Hepatocyte (in vitro differentiated cells): ENCODE measurements at regions not wholly inside any gene's neighbourhood (a gene's known extent, or its start where the extent isn't known, plus 50 kb on each side); places are given as distances from the start of the nearest gene placed in this dataset.
A peak's percentile ranks its signal among the peaks of the same experiment; 100 is the strongest.
"Not testable (repeated sequence)": the region's sequence is repeated elsewhere in the genome, so short reads cannot be mapped to it uniquely, and the experiment has no call there.

ENCODE experiments used
- DNase-seq: peaks from one replicate; pipeline ENCODE4 v3.0.0-alpha.2; 2016; ENCODE audit warnings: low spot score
- H2AFZ ChIP-seq: fragments of 200-600 bp; sonication (generic); 2 replicates; pipeline ENCODE4 v1.6.0; 2016; ENCODE audit warnings: antibody characterized with exemption, mild to moderate bottlenecking
- H3K27ac ChIP-seq: fragments of 200-600 bp; sonication (generic); 2 replicates; pipeline ENCODE4 v1.5.1; 2016; ENCODE audit warnings: mild to moderate bottlenecking
- H3K27me3 ChIP-seq: fragments of 200-600 bp; sonication (generic); 2 replicates; pipeline ENCODE4 v1.6.1; 2016
- H3K36me3 ChIP-seq: fragments of 200-600 bp; sonication (generic); replicated peaks from 2 replicates; pipeline ENCODE4 v1.5.1; 2016; ENCODE audit warnings: low read depth; ENCODE audit not compliant: insufficient read depth
- H3K4me1 ChIP-seq: fragments of 200-600 bp; sonication (generic); 2 replicates; pipeline ENCODE4 v1.5.1; 2016; ENCODE audit warnings: mild to moderate bottlenecking, moderate library complexity; ENCODE audit not compliant: insufficient read depth
- H3K4me2 ChIP-seq: fragments of 200-600 bp; sonication (generic); 2 replicates; pipeline ENCODE4 v1.6.0; 2016
- H3K4me3 ChIP-seq: fragments of 200-600 bp; sonication (generic); 2 replicates; pipeline ENCODE4 v1.5.1; 2016; ENCODE audit warnings: mild to moderate bottlenecking
- H3K79me2 ChIP-seq: fragments of 200-600 bp; sonication (generic); 2 replicates; pipeline ENCODE4 v1.6.0; 2017; ENCODE audit warnings: mild to moderate bottlenecking
- H3K9me2 ChIP-seq: fragments of 200-600 bp; sonication (generic); replicated peaks from 2 replicates; pipeline ENCODE4 v1.6.0; 2017; ENCODE audit warnings: mild to moderate bottlenecking; ENCODE audit not compliant: insufficient read depth
- H3K9me3 ChIP-seq: fragments of 200-600 bp; sonication (generic); 2 replicates; pipeline ENCODE4 v1.5.1; 2016; ENCODE audit warnings: low read depth, mild to moderate bottlenecking
- H4K20me1 ChIP-seq: fragments of 200-600 bp; sonication (generic); 2 replicates; pipeline ENCODE4 v1.6.0; 2016; ENCODE audit warnings: mild to moderate bottlenecking; ENCODE audit not compliant: insufficient read depth, poor library complexity, severe bottlenecking
- CTCF ChIP-seq: fragments of 200-600 bp; sonication (generic); IDR thresholded peaks from 2 replicates; pipeline ENCODE4 v1.5.1; 2016; ENCODE audit warnings: antibody characterized with exemption, mild to moderate bottlenecking; ENCODE audit not compliant: poor library complexity
- EZH2 ChIP-seq: fragments of 200-600 bp; sonication (generic); IDR thresholded peaks from 2 replicates; pipeline ENCODE4 v1.6.1; 2016; ENCODE audit warnings: antibody characterized with exemption, mild to moderate bottlenecking, borderline replicate concordance
- EZH2phosphoT487 ChIP-seq: fragments of 200-600 bp; sonication (generic); IDR thresholded peaks from one replicate; pipeline ENCODE4 v1.6.1; 2018; ENCODE audit warnings: antibody characterized with exemption, mild to moderate bottlenecking, low read depth, moderate library complexity; ENCODE audit not compliant: unreplicated experiment, severe bottlenecking
- WGBS: methylation state at CpG from one replicate; pipeline ENCODE4 v1.1.6; 2016; ENCODE audit warnings: low lambda C conversion rate; ENCODE audit errors: missing lambda C conversion rate; 5-methylcytosine and 5-hydroxymethylcytosine counted together

- H3K4me2 ChIP-seq, result no peak overlapping the region
- peak overlapping the region; percentile 60 for H3K27ac ChIP-seq
These were observed 378.0 kb upstream of the PODXL start for GRCh38 chr7:131934452-131934851.

GRCh38 chr7:131933751-131934289 lies 377.4 kb upstream of the PODXL start:
- no peak overlapping the region for H2AFZ ChIP-seq
- H3K27me3 ChIP-seq, result peaks cover 4% of the 10 kb centered on the region
- no peaks in the 10 kb centered on the region for H3K4me1 ChIP-seq
- H3K4me3 ChIP-seq, result no peak overlapping the region
- TF ChIP-seq EZH2phosphoT487 (no peak), EZH2 (no peak), CTCF (no peak)
- H3K4me2 ChIP-seq, result no peak overlapping the region
- no peaks in the 10 kb centered on the region for H3K9me3 ChIP-seq
- no peak for DNase-seq
- no peaks in the 10 kb centered on the region for H3K9me2 ChIP-seq
- no peaks in the 10 kb centered on the region for H4K20me1 ChIP-seq
- H3K79me2 ChIP-seq, result no peaks in the 10 kb centered on the region
- WGBS, result 80% methylated on average over 6 of the region's 6 CpGs
- H3K36me3 ChIP-seq, result no peaks in the 10 kb centered on the region
- no peak overlapping the region for H3K27ac ChIP-seq

More at GRCh38 chr7:131934452-131934851, 378.0 kb upstream of the PODXL start:
- H2AFZ ChIP-seq, result no peak overlapping the region
- peak; percentile 22 for DNase-seq
- H3K9me3 ChIP-seq, result no peaks in the 10 kb centered on the region
- no peaks in the 10 kb centered on the region for H3K36me3 ChIP-seq
- H3K79me2 ChIP-seq, result no peaks in the 10 kb centered on the region
- no peaks in the 10 kb centered on the region for H3K4me1 ChIP-seq
- H4K20me1 ChIP-seq, result no peaks in the 10 kb centered on the region
- 39% methylated on average over 3 of the region's 3 CpGs for WGBS
- TF ChIP-seq EZH2 (no peak), EZH2phosphoT487 (no peak)
- H3K4me3 ChIP-seq, result no peak overlapping the region
- H3K9me2 ChIP-seq, result no peaks in the 10 kb centered on the region
- H3K27me3 ChIP-seq, result no peaks in the 10 kb centered on the region

- H3K4me2 ChIP-seq, H3K36me3 ChIP-seq, H3K27ac ChIP-seq, H3K9me2 ChIP-seq, H3K4me1 ChIP-seq, H3K79me2 ChIP-seq, H3K4me3 ChIP-seq, H3K9me3 ChIP-seq, H3K27me3 ChIP-seq, H2AFZ ChIP-seq, DNase-seq, H4K20me1 ChIP-seq: not testable (repeated sequence)
- 93% methylated on average over 2 of the region's 2 CpGs for WGBS
These were observed 376.8 kb upstream of the PODXL start for GRCh38 chr7:131933219-131933618.

GRCh38 chr7:131932271-131932670 lies 375.8 kb upstream of the PODXL start:
- Histone ChIP-seq H3K79me2 (no peaks in the 10 kb centered on the region), H3K27ac (no peak overlapping the region), H3K9me3 (no peaks in the 10 kb centered on the region), H3K4me3 (no peak overlapping the region), H3K9me2 (no peaks in the 10 kb centered on the region), H2AFZ (no peak overlapping the region), H3K4me2 (no peak overlapping the region), H3K4me1 (no peaks in the 10 kb centered on the region), H3K36me3 (no peaks in the 10 kb centered on the region), H3K27me3 (peaks cover 5% of the 10 kb centered on the region), H4K20me1 (no peaks in the 10 kb centered on the region)
- WGBS, result 75% methylated on average over 5 of the region's 5 CpGs
- DNase-seq, result no peak
- TF ChIP-seq EZH2, result no peak
- no peak for TF ChIP-seq EZH2phosphoT487
- no peak for TF ChIP-seq CTCF
